ENCODE measurements at regions not wholly inside any gene's neighbourhood (a gene's known extent, or its start where the extent isn't known, plus 50 kb on each side); places are given as distances from the start of the nearest gene placed in this dataset.

GRCh38 chr19:28988066-28988465, 224.9 kb downstream of the UQCRFS1 start:
- H3K4me3 ChIP-seq (ENCODE audit: low read depth, low read length) = no peak overlapping the region
- DNase-seq (ENCODE audit: low read depth) = no peak

GRCh38 chr19:28987177-28987576, 225.8 kb downstream of the UQCRFS1 start:
- DNase-seq (ENCODE audit: low read depth) = no peak
- H3K4me3 ChIP-seq (ENCODE audit: low read depth, low read length) = no peak overlapping the region

GRCh38 chr19:28985201-28985600, 227.8 kb downstream of the UQCRFS1 start:
- DNase-seq (ENCODE audit: low read depth) = no peak
- H3K4me3 ChIP-seq (ENCODE audit: low read depth, low read length) = no peak overlapping the region

GRCh38 chr19:28984315-28984714, 228.6 kb downstream of the UQCRFS1 start:
- no peak for DNase-seq (ENCODE audit: low read depth)
- H3K4me3 ChIP-seq (ENCODE audit: low read depth, low read length) = no peak overlapping the region

GRCh38 chr19:28983430-28983829, 229.5 kb downstream of the UQCRFS1 start:
- no peak for DNase-seq (ENCODE audit: low read depth)
- no peak overlapping the region for H3K4me3 ChIP-seq (ENCODE audit: low read depth, low read length)

- no peak for DNase-seq (ENCODE audit: low read depth)
- H3K4me3 ChIP-seq (ENCODE audit: low read depth, low read length) = no peak overlapping the region
Observed at GRCh38 chr19:28981994-28982393, 231.0 kb downstream of the UQCRFS1 start.

GRCh38 chr19:28981518-28981917, 231.4 kb downstream of the UQCRFS1 start:
- no peak overlapping the region for H3K4me3 ChIP-seq (ENCODE audit: low read depth, low read length)
- no peak for DNase-seq (ENCODE audit: low read depth)

GRCh38 chr19:28980236-28980868, 232.6 kb downstream of the UQCRFS1 start:
- H3K4me3 ChIP-seq (ENCODE audit: low read depth, low read length) = no peak overlapping the region
- no peak for DNase-seq (ENCODE audit: low read depth)

- no peak overlapping the region for H3K4me3 ChIP-seq (ENCODE audit: low read depth, low read length)
- no peak for DNase-seq (ENCODE audit: low read depth)
Observed at GRCh38 chr19:28977826-28978225, 235.1 kb downstream of the UQCRFS1 start.

GRCh38 chr19:28972058-28972852, 240.7 kb downstream of the UQCRFS1 start:
- DNase-seq (ENCODE audit: low read depth) = no peak
- no peak overlapping the region for H3K4me3 ChIP-seq (ENCODE audit: low read depth, low read length)

- no peak overlapping the region for H3K4me3 ChIP-seq (ENCODE audit: low read depth, low read length)
- no peak for DNase-seq (ENCODE audit: low read depth)
Observed at GRCh38 chr19:28971513-28971912, 241.4 kb downstream of the UQCRFS1 start.

- DNase-seq (ENCODE audit: low read depth) = no peak
- H3K4me3 ChIP-seq (ENCODE audit: low read depth, low read length) = no peak overlapping the region
Observed at GRCh38 chr19:28971049-28971448, 241.9 kb downstream of the UQCRFS1 start.

GRCh38 chr19:28968721-28969120, 244.2 kb downstream of the UQCRFS1 start:
- no peak overlapping the region for H3K4me3 ChIP-seq (ENCODE audit: low read depth, low read length)
- DNase-seq (ENCODE audit: low read depth) = no peak

- H3K4me3 ChIP-seq (ENCODE audit: low read depth, low read length) = no peak overlapping the region
- DNase-seq (ENCODE audit: low read depth) = no peak
Observed at GRCh38 chr19:28966737-28967399, 246.1 kb downstream of the UQCRFS1 start.

GRCh38 chr19:28964500-28964899, 248.5 kb downstream of the UQCRFS1 start:
- no peak for DNase-seq (ENCODE audit: low read depth)

GRCh38 chr19:28963486-28964250, 249.3 kb downstream of the UQCRFS1 start:
- H3K4me3 ChIP-seq (ENCODE audit: low read depth, low read length) = no peak overlapping the region
- DNase-seq (ENCODE audit: low read depth) = no peak

More at GRCh38 chr19:28964500-28964899, 248.5 kb downstream of the UQCRFS1 start:
- H3K4me3 ChIP-seq (ENCODE audit: low read depth, low read length) = no peak overlapping the region

GRCh38 chr19:28961772-28962500, 251.0 kb downstream of the UQCRFS1 start:
- DNase-seq (ENCODE audit: low read depth) = no peak

GRCh38 chr19:28960986-28961705, 251.8 kb downstream of the UQCRFS1 start:
- DNase-seq (ENCODE audit: low read depth) = no peak
- H3K4me3 ChIP-seq (ENCODE audit: low read depth, low read length) = no peak overlapping the region

More at GRCh38 chr19:28961772-28962500, 251.0 kb downstream of the UQCRFS1 start:
- no peak overlapping the region for H3K4me3 ChIP-seq (ENCODE audit: low read depth, low read length)
